Ammon's horn (tissue), 1 donor: ENCODE measurements at regions not wholly inside any gene's neighbourhood (a gene's known extent, or its start where the extent isn't known, plus 50 kb on each side); places are given as distances from the start of the nearest gene placed in this dataset.
"Not testable (repeated sequence)": the region's sequence is repeated elsewhere in the genome, so short reads cannot be mapped to it uniquely, and the experiment has no call there.

Experiments used
- DNase-seq: peaks from one replicate; pipeline ENCODE4 v3.0.0-alpha.2; 2016; ENCODE audit warnings: low spot score

GRCh38 chr3:109804697-109805096 lies 467.4 kb upstream of the DPPA4 start:
- no peak for DNase-seq

GRCh38 chr3:109806929-109807328 lies 469.6 kb upstream of the DPPA4 start:
- DNase-seq = no peak

GRCh38 chr3:109809513-109809912 lies 472.2 kb upstream of the DPPA4 start:
- DNase-seq = no peak

DNA sequence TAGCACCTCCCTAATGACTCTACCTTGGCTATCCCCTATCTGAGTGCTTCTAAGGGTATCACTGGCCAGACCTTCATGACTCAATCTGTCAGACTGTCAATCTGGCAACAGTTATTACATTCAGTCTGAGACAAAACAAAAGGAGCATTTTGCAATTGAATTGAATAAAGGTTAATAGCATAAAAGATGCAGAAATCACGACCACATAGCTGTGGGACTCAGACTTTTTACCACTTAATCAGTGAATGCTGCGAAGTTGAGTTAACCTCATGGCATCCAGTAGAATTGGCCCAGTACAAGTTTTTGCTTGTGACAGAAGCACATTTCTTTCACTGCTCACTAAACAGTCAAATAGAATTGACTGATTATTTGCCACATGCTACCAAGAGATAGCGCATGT lies 480.7 kb upstream of the DPPA4 start:
- no peak for DNase-seq

DNA sequence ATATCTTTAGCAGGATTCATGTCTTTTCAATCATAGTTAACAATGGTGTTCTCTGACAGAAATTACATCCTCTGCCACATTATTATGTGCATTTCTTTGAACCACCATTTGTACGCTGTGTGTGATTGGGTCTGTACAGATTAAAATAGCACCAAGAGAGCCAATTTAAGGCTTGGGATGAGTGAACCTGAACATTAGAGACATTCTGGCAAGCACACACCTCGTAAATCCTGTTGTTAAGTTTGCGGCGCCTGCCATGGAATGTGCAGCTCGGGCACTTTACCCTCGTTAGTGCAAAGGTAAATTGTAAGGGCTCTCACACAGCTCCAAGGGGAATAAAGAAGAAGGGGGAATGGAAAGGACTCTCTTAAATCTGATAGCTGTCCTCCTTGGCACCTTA lies 482.4 kb upstream of the DPPA4 start:
- no peak for DNase-seq

GRCh38 chr3:109825971-109826810 lies 488.8 kb upstream of the DPPA4 start:
- peak; percentile 58 for DNase-seq

DNA sequence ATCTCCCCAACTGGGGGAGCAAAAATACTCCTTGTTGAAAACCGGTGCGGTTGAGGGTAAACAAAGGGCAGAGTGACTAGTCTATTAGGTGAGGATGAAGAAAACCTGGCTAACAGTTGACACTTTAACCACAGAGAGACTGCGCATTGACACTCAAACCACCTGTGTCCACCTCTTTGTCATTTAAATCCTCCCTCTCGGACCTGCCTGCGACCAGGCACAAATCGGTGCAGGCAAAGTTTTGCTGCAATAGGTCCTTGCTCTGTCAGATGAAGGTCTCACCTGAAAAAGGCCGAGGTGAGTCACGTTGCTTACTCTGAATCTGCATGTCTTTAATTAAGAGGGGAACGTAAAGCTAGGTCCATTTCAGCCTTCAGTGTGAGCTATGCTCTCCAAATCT lies 494.1 kb upstream of the DPPA4 start:
- DNase-seq = no peak

DNA sequence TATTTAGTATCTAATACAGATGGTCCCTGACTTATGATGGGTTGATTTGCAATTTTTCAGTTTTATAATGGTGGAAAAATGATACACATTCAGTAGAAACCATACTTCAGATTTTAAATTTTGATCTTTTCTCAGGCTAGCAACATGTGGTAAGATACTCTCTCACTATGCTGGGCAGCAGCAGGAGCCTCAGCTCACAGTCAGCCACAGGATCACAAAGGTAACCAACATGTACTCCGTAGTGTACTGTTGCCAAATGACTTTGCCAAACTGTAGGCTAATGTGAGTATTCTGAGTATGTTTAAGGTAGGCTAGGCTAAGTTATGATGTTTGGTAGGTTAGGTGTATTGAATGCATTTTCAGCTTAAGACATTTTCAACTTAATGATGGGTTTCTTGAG lies 498.6 kb upstream of the DPPA4 start:
- DNase-seq = no peak

DNA sequence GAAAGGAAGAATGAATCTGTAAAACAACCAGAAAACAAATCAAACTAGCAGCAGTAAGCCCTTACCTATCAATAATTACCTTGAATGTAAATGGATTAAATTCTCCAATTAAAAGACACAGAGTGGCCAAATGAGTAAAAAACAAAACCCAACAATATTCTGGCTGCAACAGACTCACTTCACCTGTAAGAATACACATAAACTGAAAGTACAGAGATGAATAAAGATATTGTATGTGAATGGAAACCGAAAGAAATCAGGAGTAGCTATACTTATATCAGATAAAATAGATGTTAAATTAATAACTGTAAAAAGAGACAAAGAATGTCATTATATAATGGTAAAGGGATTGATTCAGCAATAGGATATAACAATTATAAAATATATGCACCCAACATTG lies 514.5 kb upstream of the DPPA4 start:
- no peak for DNase-seq

DNA sequence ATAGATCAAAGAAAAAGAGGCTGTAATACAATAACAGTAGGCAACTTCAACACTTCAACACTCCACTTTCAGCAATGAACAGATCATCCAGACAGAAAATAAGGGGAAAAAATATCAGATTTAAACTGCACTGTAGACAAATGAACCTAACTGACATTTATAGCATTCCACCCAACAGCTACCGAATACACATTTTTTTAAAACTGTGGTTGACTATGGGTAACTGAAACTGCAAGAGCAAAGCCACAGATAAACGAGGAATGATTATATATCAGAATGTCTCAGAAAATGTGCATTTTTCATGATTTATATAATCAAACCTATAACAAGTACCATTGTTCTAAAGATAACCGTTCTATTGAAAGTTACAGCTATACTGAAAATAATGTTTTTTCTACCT lies 514.9 kb upstream of the DPPA4 start:
- no peak for DNase-seq

- no peak for DNase-seq
Measured at GRCh38 chr3:109853077-109853731, 515.9 kb upstream of the DPPA4 start.

- DNase-seq = no peak
Measured at GRCh38 chr3:109863701-109864100, 526.4 kb upstream of the DPPA4 start.

GRCh38 chr3:109864452-109864851 lies 527.1 kb upstream of the DPPA4 start:
- no peak for DNase-seq

DNA sequence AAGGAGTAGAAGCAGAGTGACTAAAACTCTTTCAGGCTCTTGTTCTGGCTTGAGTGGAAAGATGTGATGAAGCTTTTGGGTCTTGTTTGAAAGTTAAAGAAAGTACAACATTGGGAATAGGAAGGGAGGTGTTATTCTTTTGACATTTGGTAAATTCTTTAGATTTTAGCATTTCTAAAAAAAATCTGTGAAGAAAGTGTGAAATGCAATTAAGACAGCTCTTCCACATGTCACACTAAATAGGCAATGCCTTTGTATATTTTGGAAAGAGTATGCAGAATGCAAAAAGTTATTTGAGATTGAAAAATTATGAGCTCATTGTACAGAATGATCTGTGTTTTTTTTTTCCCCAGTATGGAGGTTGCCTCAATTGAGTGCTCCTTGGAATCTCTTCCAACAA lies 532.2 kb upstream of the DPPA4 start:
- no peak for DNase-seq

DNA sequence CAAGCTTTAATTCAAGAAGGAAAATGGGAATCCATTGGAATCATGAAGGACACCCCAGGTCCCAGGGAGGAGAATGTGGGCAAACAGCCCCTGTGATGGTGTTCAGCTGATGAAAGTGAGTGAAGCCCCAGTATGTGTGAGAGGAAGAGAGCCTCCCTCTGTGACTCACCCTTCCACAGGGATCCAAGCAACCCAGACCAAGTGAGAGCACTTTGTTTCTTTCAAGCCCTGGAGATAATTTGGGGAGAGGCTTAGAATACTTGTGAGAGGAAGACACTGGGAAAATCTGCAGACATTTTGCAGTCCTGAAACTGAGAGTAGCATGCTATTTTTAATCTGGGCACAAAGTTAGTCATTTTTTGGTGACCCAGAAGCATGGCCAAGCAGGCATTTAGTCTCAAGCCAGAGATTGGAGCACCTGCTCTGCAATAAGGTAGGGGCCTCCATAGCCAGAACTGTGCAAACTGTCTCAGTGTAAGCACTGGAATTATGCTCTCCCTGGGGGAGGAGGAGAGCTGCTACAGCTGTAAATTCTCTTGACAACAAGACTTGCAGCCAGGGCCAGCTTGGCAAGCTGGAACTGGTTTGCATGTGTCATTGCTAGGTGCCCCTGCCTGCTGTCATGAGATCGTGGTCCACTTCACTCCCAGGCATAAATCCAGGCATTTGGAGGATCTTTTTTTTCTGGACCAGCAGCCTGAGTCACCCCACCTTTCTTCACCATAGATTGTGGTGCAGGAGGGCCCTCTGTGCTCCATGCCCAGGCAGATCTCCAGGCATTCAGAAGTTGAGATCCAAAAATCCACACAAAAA lies 537.8 kb upstream of the DPPA4 start:
- DNase-seq = no peak

DNA sequence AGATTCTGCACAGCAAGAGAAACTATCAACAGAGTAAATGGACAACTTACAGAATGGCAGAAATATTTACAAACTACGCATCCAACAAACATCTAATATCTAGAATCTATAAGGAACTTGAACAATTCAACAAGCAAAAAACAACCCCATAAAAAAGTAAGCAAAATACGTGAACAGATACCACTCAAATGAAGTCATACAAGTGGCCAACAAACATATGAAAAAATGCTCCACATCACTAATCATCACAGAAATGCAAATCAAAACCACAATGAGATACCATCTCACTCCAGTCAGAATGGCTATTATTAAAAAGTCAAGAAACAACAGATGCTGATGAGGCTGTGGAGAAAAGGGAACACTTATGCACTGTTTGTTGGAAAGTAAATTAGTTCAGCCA lies 540.3 kb upstream of the DPPA4 start:
- DNase-seq = not testable (repeated sequence)

- DNase-seq = no peak
Measured at GRCh38 chr3:109882144-109882543, 544.8 kb upstream of the DPPA4 start.

DNA sequence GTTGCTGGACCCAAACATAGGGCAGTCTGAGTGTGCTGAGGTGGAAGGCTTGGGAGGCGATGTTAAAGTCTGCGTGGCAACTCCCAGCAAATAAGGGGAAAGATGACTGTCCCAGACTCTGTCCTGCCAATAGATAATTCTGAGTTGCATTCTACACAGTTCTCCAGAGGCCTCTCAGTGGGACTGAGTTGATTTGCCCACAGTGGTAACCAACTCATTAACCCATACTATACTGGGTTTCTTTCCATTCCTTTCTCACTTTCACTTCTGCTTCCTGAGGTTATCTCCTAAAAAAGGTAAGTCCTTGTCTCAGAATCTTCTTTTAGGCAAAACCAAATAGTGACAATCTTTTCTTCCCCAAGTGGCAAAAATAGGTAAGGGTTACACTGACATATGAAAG lies 549.9 kb upstream of the DPPA4 start:
- DNase-seq = no peak

- no peak for DNase-seq
Measured at GRCh38 chr3:109888026-109888425, 550.7 kb upstream of the DPPA4 start.

- no peak for DNase-seq
Measured at GRCh38 chr3:109897734-109898133, 560.4 kb upstream of the DPPA4 start.

GRCh38 chr3:109899925-109900324 lies 562.6 kb upstream of the DPPA4 start:
- DNase-seq = no peak

DNA sequence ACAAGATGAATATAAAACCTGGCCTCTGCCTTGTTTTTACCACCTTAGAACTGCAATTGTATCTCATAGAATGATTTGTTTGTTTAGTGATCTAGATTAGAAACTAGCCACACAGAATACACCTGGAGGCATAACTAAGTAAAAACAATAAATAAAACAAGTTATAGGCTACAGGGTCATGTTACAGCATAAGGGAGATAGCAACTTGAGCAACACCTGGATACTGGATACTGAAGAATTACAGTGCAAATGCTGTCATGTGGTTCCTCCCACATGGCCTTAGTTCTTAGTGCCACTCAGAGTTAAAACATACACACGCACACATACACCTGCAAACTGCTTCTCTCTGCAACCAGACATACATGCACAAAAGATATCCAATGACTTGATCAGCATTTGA lies 563.4 kb upstream of the DPPA4 start:
- DNase-seq = no peak

- no peak for DNase-seq
Measured at GRCh38 chr3:109902549-109902948, 565.2 kb upstream of the DPPA4 start.
